Subcutaneous abdominal adipose tissue (tissue), 5 donors: ENCODE measurements at regions not wholly inside any gene's neighbourhood (a gene's known extent, or its start where the extent isn't known, plus 50 kb on each side); places are given as distances from the start of the nearest gene placed in this dataset.

Experiments used
- H3K27ac ChIP-seq: one replicate; pipeline ENCODE4 v1.7.0; 2013; ENCODE audit warnings: low read depth, mild to moderate bottlenecking, inconsistent platforms, low read length, moderate library complexity
- H3K27me3 ChIP-seq, 5 donors: one replicate each; pipeline ENCODE4 v1.7.0; 2013; ENCODE audit warnings: low read length in 5 of 5, inconsistent platforms in 1 of 5; ENCODE audit not compliant: control insufficient read depth in 5 of 5, insufficient read depth in 4 of 5
- H3K36me3 ChIP-seq, 5 donors: one replicate each; pipeline ENCODE4 v1.7.0; 2013; ENCODE audit warnings: low read length in 5 of 5; ENCODE audit not compliant: control insufficient read depth in 5 of 5, insufficient read depth in 5 of 5
- H3K4me1 ChIP-seq, 5 donors: one replicate each; pipeline ENCODE4 v1.7.0; 2013; ENCODE audit warnings: low read length in 5 of 5, mild to moderate bottlenecking in 3 of 5, moderate library complexity in 1 of 5; ENCODE audit not compliant: control insufficient read depth in 5 of 5, insufficient read depth in 5 of 5
- H3K4me3 ChIP-seq, 5 donors: one replicate each; pipeline ENCODE4 v1.7.0; 2013; ENCODE audit warnings: low read length in 5 of 5, low read depth in 1 of 5
- H3K9ac ChIP-seq, 5 donors: one replicate each; pipeline ENCODE4 v1.7.0; 2013; ENCODE audit warnings: low read length in 5 of 5, mild to moderate bottlenecking in 4 of 5, moderate library complexity in 3 of 5
- H3K9me3 ChIP-seq, 5 donors: one replicate each; pipeline ENCODE4 v1.7.0; 2013; ENCODE audit warnings: low read length in 5 of 5; ENCODE audit not compliant: control insufficient read depth in 5 of 5
- donor health status: healthy.
- donor health status: healthy.
- donor health status: healthy.
- donor health status: healthy.
- donor health status: healthy.

DNA sequence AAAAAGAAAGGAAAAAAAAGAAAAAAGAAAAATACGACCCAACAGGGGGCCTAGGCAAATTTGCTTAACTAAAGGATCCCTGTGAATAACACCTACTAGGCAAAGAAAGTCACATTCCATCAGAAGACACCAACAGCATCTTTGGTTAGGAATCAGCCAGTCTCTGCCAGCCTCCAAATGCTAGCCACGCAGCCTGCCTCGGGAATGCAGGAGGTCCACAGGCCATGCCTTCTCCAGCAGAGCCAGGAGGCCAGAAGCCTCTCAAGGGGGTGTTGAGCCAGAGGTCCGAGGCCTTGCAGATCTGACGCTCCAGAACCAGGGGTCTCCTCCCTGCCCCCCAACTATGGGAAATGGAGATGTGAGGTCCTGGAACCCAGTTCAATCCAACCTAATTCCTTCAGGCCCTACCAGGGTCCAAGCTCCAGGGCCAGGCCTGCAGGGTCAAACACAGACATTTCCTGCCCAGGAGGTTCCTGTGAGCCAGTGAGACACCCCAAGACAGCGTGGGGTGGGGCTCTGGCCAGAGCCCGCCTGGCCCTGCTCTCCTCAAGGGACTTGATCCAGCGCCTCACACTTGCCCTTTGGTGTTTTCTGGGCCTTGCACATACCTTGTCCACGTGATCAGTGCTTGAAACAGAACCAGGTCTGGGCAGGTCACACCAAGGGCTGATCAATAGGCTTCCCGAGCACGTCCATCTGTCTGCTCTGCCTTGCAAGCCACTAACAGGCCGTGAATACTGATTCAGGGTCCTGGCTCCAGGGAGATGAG lies 289.6 kb upstream of the ID2 start:
- Histone ChIP-seq H3K27me3 (no peaks in the 10 kb centered on the region), H3K9ac (no peak overlapping the region), H3K9me3 (peaks cover 0 to 4% (median 3%) of the 10 kb centered on the region in 5 donors), H3K27ac (no peak overlapping the region), H3K4me3 (no peak overlapping the region), H3K4me1 (peaks cover 0 to 9% (median 0%) of the 10 kb centered on the region in 5 donors), H3K36me3 (no peaks in the 10 kb centered on the region)

GRCh38 chr2:8393506-8393905 lies 288.4 kb upstream of the ID2 start:
- H3K9ac ChIP-seq = no peak overlapping the region
- no peaks in the 10 kb centered on the region for H3K36me3 ChIP-seq
- H3K4me1 ChIP-seq = peaks cover 0 to 9% (median 0%) of the 10 kb centered on the region in 5 donors
- H3K4me3 ChIP-seq = no peak overlapping the region
- no peaks in the 10 kb centered on the region for H3K9me3 ChIP-seq
- H3K27ac ChIP-seq = no peak overlapping the region
- H3K27me3 ChIP-seq = no peaks in the 10 kb centered on the region

GRCh38 chr2:8394131-8394530 lies 287.7 kb upstream of the ID2 start:
- Histone ChIP-seq H3K4me1 (peaks cover 0 to 9% (median 0%) of the 10 kb centered on the region in 5 donors), H3K27ac (no peak overlapping the region), H3K4me3 (no peak overlapping the region), H3K27me3 (no peaks in the 10 kb centered on the region), H3K9ac (no peak overlapping the region), H3K36me3 (no peaks in the 10 kb centered on the region), H3K9me3 (no peaks in the 10 kb centered on the region)

- Histone ChIP-seq H3K9ac (no peak overlapping the region), H3K9me3 (no peaks in the 10 kb centered on the region), H3K4me3 (no peak overlapping the region), H3K27ac (no peak overlapping the region), H3K36me3 (no peaks in the 10 kb centered on the region), H3K4me1 (peaks cover 0 to 4% (median 0%) of the 10 kb centered on the region in 5 donors), H3K27me3 (no peaks in the 10 kb centered on the region)
Observed at GRCh38 chr2:8394569-8395359, 287.1 kb upstream of the ID2 start.

GRCh38 chr2:8395718-8396117 lies 286.1 kb upstream of the ID2 start:
- H3K4me1 ChIP-seq = no peaks in the 10 kb centered on the region
- H3K9me3 ChIP-seq = no peaks in the 10 kb centered on the region
- H3K27ac ChIP-seq = no peak overlapping the region
- H3K36me3 ChIP-seq = no peaks in the 10 kb centered on the region
- H3K4me3 ChIP-seq = no peak overlapping the region
- no peaks in the 10 kb centered on the region for H3K27me3 ChIP-seq
- no peak overlapping the region for H3K9ac ChIP-seq

GRCh38 chr2:8398040-8398668 lies 283.7 kb upstream of the ID2 start:
- H3K27ac ChIP-seq = no peak overlapping the region

DNA sequence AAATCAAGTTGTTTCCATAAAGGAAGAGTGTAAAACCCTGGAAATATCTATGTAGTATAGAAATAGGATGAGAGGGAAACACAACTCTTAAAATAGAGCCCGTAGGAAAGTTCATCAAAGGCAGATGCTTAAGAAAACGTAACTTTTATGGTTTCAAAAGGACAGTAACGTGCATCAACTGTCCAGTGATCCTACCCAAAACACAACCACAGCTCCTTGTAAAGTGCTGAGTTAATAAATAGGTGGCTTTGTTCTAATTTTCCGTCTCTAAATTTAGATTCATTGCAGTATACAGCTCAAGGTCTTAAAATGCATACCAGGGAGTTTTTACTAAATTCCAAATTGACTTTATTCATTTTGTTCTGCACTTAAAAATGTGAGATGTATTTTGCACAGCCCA lies 282.1 kb upstream of the ID2 start:
- Histone ChIP-seq H3K4me1 (no peaks in the 10 kb centered on the region), H3K27me3 (no peaks in the 10 kb centered on the region), H3K9ac (no peak overlapping the region), H3K27ac (no peak overlapping the region), H3K9me3 (no peaks in the 10 kb centered on the region), H3K36me3 (no peaks in the 10 kb centered on the region), H3K4me3 (no peak overlapping the region)

More at GRCh38 chr2:8398040-8398668, 283.7 kb upstream of the ID2 start:
- Histone ChIP-seq H3K9me3 (no peaks in the 10 kb centered on the region), H3K4me1 (no peaks in the 10 kb centered on the region), H3K36me3 (no peaks in the 10 kb centered on the region), H3K27me3 (no peaks in the 10 kb centered on the region), H3K4me3 (no peak overlapping the region), H3K9ac (no peak overlapping the region)

DNA sequence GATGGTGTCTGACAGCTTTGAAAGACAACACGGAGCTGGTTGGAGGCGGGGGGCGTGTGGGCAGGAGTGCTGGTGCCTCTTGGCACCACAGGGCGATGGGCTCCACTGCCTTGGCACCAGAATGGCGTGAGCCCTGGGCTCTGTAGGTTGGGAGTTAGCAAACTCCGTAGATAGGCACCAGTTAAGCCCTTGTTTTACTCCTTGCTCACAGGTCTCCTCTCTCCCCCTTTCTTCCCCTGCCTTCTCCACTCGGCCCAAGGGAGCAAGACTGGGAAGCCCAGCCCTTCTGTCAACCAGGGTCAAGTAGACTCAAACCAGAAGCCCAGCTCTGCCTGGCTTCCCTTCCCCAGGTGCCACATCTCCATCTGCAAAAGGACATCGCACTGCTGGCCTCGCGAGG lies 281.7 kb upstream of the ID2 start:
- H3K9ac ChIP-seq = no peak overlapping the region
- H3K4me3 ChIP-seq = no peak overlapping the region
- H3K27ac ChIP-seq = no peak overlapping the region
- H3K9me3 ChIP-seq = no peaks in the 10 kb centered on the region
- no peaks in the 10 kb centered on the region for H3K27me3 ChIP-seq
- H3K4me1 ChIP-seq = no peaks in the 10 kb centered on the region
- H3K36me3 ChIP-seq = no peaks in the 10 kb centered on the region

DNA sequence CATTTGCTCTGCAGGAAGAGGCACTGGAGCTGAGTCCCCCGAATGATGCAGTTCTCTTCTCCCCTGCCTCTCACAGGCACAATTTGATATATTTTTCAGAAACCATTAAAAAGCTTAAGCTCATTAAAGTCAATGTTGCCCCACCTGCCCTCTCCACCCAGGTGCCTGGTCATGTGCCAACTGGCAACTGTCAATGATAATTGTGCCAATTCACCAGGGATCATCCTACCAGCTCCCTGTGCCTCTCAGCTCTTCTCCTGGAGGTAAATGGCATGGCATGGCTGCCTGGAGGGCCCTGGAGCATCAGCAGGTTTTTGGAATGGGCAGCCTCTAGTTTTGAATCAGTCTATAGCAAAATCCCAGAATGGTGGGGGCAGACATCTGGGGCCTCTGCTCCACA lies 279.6 kb upstream of the ID2 start:
- H3K27ac ChIP-seq = no peak overlapping the region
- H3K36me3 ChIP-seq = no peaks in the 10 kb centered on the region
- H3K4me3 ChIP-seq = no peak overlapping the region
- H3K9ac ChIP-seq = no peak overlapping the region
- H3K27me3 ChIP-seq = no peaks in the 10 kb centered on the region
- no peaks in the 10 kb centered on the region for H3K4me1 ChIP-seq
- no peaks in the 10 kb centered on the region for H3K9me3 ChIP-seq

DNA sequence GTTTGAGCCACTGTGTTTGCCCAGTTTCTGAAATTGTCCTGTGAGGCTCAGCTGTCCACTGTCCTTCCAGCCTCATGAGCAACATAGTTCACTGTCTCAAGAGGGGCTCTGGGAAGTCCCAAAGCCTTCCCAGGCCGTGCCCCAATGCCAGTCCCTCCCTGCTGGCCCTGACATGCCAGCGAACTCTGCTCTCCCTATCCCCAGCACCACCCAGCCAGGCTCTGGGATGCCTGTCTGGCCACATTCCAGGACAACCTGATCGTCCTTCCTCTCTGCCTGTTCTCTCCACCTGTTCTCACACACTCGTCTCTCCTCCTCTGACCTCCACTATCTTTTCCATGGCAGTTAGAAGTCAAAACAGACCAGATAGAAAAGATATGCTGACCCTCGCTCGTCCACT lies 278.0 kb upstream of the ID2 start:
- Histone ChIP-seq H3K4me3 (no peak overlapping the region), H3K9me3 (no peaks in the 10 kb centered on the region), H3K27me3 (no peaks in the 10 kb centered on the region), H3K9ac (no peak overlapping the region), H3K36me3 (no peaks in the 10 kb centered on the region), H3K4me1 (peaks cover 0 to 1% (median under 1%) of the 10 kb centered on the region in 5 donors), H3K27ac (no peak overlapping the region)
